GM12865 (cell line): ENCODE measurements at regions not wholly inside any gene's neighbourhood (a gene's known extent, or its start where the extent isn't known, plus 50 kb on each side); places are given as distances from the start of the nearest gene placed in this dataset.

ENCODE experiments used
- DNase-seq: peaks from one replicate; pipeline ENCODE4 v3.0.0; 2010; ENCODE audit warnings: low read depth
- H3K4me3 ChIP-seq: 2 replicates; pipeline ENCODE4 v1.5.1; 2011; ENCODE audit warnings: mild to moderate bottlenecking, low read depth, low read length, control low read depth
- TF ChIP-seq, protein P1 (sequence below): IDR thresholded peaks from 2 replicates; pipeline ENCODE4 v1.5.1; 2011; ENCODE audit warnings: low read length, control low read depth, low read depth, inconsistent platforms; ENCODE audit not compliant: insufficient read depth; ENCODE audit errors: missing control alignments

GRCh38 chr1:43036932-43037331 is 78.3 kb upstream of the SLC2A1 start:
- no peak overlapping the region for H3K4me3 ChIP-seq
- TF ChIP-seq, protein P1, sequence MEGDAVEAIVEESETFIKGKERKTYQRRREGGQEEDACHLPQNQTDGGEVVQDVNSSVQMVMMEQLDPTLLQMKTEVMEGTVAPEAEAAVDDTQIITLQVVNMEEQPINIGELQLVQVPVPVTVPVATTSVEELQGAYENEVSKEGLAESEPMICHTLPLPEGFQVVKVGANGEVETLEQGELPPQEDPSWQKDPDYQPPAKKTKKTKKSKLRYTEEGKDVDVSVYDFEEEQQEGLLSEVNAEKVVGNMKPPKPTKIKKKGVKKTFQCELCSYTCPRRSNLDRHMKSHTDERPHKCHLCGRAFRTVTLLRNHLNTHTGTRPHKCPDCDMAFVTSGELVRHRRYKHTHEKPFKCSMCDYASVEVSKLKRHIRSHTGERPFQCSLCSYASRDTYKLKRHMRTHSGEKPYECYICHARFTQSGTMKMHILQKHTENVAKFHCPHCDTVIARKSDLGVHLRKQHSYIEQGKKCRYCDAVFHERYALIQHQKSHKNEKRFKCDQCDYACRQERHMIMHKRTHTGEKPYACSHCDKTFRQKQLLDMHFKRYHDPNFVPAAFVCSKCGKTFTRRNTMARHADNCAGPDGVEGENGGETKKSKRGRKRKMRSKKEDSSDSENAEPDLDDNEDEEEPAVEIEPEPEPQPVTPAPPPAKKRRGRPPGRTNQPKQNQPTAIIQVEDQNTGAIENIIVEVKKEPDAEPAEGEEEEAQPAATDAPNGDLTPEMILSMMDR: no peak
- no peak for DNase-seq

DNA sequence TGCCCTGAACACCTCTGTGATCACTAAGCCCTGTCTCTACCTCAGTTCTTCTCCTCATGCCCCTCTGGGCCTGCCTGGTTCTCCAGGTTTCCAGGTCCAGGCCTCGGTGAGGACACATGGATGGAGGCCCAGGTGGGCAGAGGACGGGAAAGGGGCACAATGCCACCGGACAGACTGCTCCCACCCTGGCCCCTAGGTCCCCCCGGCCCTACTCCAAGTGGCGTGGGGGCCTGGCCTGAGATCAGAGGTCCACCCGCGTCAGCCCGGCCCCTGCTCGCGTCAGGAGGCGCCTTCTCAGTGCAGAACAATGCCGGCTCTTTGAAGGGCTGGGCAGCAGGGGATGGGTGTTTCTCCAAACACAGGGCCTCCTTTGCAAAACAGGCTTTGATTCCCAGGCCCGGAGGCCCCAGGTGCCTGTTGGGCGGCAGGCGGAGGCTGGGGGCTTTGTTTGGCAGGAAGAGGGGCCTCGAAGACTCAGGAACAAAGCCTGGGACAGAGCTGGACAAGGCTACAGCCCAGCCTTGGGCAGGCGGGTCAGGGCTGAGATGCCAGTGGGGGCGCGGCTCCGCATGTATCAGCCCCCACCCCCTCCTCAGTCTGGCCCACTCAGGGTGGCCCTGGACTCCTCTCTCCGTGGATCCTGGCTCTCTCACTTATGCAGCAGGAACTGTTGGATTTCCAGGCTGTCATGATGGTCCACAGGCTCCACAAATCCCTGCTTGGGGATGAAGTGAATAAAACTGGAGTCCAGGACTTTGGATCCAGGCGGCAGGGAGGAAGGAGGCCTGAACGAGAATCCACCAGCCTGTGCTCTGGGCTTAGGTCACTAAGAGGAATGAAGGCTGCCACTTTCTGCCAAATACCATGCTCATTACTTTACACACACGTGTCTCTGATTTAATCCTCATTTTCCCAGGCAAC is 77.4 kb upstream of the SLC2A1 start:
- DNase-seq: no peak
- TF ChIP-seq, protein P1: no peak
- no peak overlapping the region for H3K4me3 ChIP-seq

DNA sequence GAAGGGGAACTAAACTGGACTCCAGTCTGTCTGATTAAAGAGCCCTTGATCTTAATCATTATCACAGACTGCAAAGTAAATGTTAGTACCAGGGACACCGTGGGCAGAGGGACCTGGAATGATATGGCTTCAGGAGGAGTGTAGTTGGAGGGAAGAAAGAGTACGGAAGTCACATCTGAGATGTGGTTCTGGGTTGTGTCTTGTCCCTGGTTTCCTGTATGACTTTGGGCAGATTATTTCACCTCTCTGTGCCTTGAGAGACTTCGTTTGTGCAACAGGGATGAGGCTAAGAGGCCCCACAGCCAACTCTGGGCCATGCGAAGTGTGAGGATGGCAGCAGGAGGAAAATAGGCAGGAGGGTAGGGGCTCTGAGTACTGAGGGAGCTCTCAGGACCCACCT is 76.1 kb upstream of the SLC2A1 start:
- no peak overlapping the region for H3K4me3 ChIP-seq
- no peak for DNase-seq
- TF ChIP-seq, protein P1: no peak

- TF ChIP-seq, protein P1: no peak
- DNase-seq: no peak
- H3K4me3 ChIP-seq: no peak overlapping the region
Observed at GRCh38 chr1:43034195-43034658, 75.6 kb upstream of the SLC2A1 start.

- TF ChIP-seq, protein P1: no peak
- H3K4me3 ChIP-seq: no peak overlapping the region
- no peak for DNase-seq
Observed at GRCh38 chr1:43031316-43032203, 72.9 kb upstream of the SLC2A1 start.

- DNase-seq: no peak
- no peak overlapping the region for H3K4me3 ChIP-seq
- TF ChIP-seq, protein P1: no peak
Observed at GRCh38 chr1:43024905-43025304, 66.2 kb upstream of the SLC2A1 start.
